Endothelial cell of umbilical vein (primary cell): ENCODE measurements at regions not wholly inside any gene's neighbourhood (a gene's known extent, or its start where the extent isn't known, plus 50 kb on each side); places are given as distances from the start of the nearest gene placed in this dataset.

Experiments used
- BruUV-seq: library from RNA; stranded (reverse); fragments of 400-500 nt; replicated peaks from 2 replicates; lab custom pipeline; 2021; lab: Mats Ljungman, UMichigan
- CTCF ChIA-PET: fragments of 300-600, 350-600 bp; sonication (Branson Sonifier 250); formaldehyde crosslinking; loops from one replicate; lab custom pipeline; 2021; ENCODE audit warnings: antibody characterized with exemption, inconsistent platforms; lab: Charles Lee
- POLR2A ChIA-PET: fragments of 300-600, 350-600 bp; sonication (Branson Sonifier 250); formaldehyde crosslinking; loops from one replicate; lab custom pipeline; 2021; ENCODE audit warnings: antibody characterized with exemption, inconsistent platforms; lab: Charles Lee
- DNase-seq: peaks from one replicate; pipeline ENCODE4 v3.0.0-alpha.2; 2011; ENCODE audit warnings: low read depth, low spot score
- FAIRE-seq: peaks from 2 replicates; lab custom pipeline; 2011; peaks lifted over from hg19 to GRCh38; lab: Jason Lieb, UNC
- H2AFZ ChIP-seq: 2 replicates; pipeline ENCODE4 v1.6.0; 2012; ENCODE audit warnings: low read depth, low read length, control low read depth, inconsistent platforms
- H3K27ac ChIP-seq: 2 replicates; pipeline ENCODE4 v1.5.1; 2011; ENCODE audit warnings: low read depth, mild to moderate bottlenecking, control low read depth, low read length, moderate library complexity; ENCODE audit not compliant: insufficient read depth
- H3K27me3 ChIP-seq, 2 experiments: 2 replicates each; pipeline versions ENCODE4 v1.6.0 to v1.6.1; 2011; ENCODE audit warnings: low read length in 2 of 2, mixed read lengths in 1 of 2; ENCODE audit not compliant: control insufficient read depth in 2 of 2, insufficient read depth in 2 of 2
- H3K36me3 ChIP-seq, 2 experiments: 2 replicates in 1 of 2; 3 replicates in 1 of 2; pipeline ENCODE4 v1.5.1; 2011; ENCODE audit warnings: low read length in 2 of 2, mild to moderate bottlenecking in 1 of 2, moderate library complexity in 1 of 2; ENCODE audit not compliant: control insufficient read depth in 2 of 2, insufficient read depth in 2 of 2; ENCODE audit errors: extremely low read depth in 1 of 2
- H3K4me1 ChIP-seq: 3 replicates; pipeline ENCODE4 v1.5.1; 2011; ENCODE audit warnings: mild to moderate bottlenecking, low read length; ENCODE audit not compliant: control insufficient read depth, insufficient read depth; ENCODE audit errors: extremely low read depth
- H3K4me2 ChIP-seq: 2 replicates; pipeline ENCODE4 v1.6.1; 2011; ENCODE audit warnings: low read length, control low read depth, mixed read lengths; ENCODE audit not compliant: insufficient read depth
- H3K4me3 ChIP-seq, 3 experiments: fragments of 200-600 bp in 1 of 3; sonication (generic), shearing (Covaris generic) in 1 of 3; replicated peaks in 1 of 3; 2 replicates each; pipeline ENCODE4 v1.5.1; 2011 to 2016; ENCODE audit warnings: control low read depth in 3 of 3, low read length in 3 of 3, mild to moderate bottlenecking in 2 of 3, inconsistent platforms in 1 of 3, low read depth in 1 of 3, moderate library complexity in 1 of 3; ENCODE audit not compliant: insufficient read depth in 1 of 3
- H3K79me2 ChIP-seq: 2 replicates; pipeline ENCODE4 v1.6.0; 2012; ENCODE audit warnings: low read length, inconsistent platforms; ENCODE audit not compliant: control insufficient read depth, insufficient read depth
- H3K9ac ChIP-seq: replicated peaks from 2 replicates; pipeline ENCODE3; 2011; ENCODE audit warnings: low read length, control low read depth; ENCODE audit not compliant: insufficient read depth; ENCODE audit errors: extremely low read depth
- H3K9me1 ChIP-seq: replicated peaks from 3 replicates; pipeline ENCODE4 v1.6.0; 2011; ENCODE audit warnings: mild to moderate bottlenecking, low read length; ENCODE audit not compliant: control insufficient read depth, insufficient read depth; ENCODE audit errors: extremely low read depth
- H3K9me3 ChIP-seq: replicated peaks from 2 replicates; pipeline ENCODE4 v1.5.1; 2012; ENCODE audit warnings: low read length, inconsistent platforms; ENCODE audit not compliant: control insufficient read depth, insufficient read depth
- H4K20me1 ChIP-seq: replicated peaks from 2 replicates; pipeline ENCODE3; 2011; ENCODE audit warnings: mild to moderate bottlenecking, low read length; ENCODE audit not compliant: control insufficient read depth, insufficient read depth; ENCODE audit errors: extremely low read depth
- CTCF ChIP-seq, 2 donors: IDR thresholded peaks; 1 replicate in 1 of 2; 2 replicates in 1 of 2; pipeline ENCODE4 v1.5.1; 2011; ENCODE audit warnings: low read length in 2 of 2, mild to moderate bottlenecking in 2 of 2, moderate library complexity in 2 of 2, control low read depth in 1 of 2, inconsistent platforms in 1 of 2, low read depth in 1 of 2; ENCODE audit not compliant: insufficient read depth in 1 of 2; ENCODE audit errors: extremely low read depth in 1 of 2
- EZH2 ChIP-seq: IDR thresholded peaks from 2 replicates; pipeline ENCODE4 v1.6.1; 2012; ENCODE audit warnings: borderline replicate concordance, low read depth, mild to moderate bottlenecking, moderate library complexity, low read length, inconsistent platforms; ENCODE audit not compliant: severe bottlenecking
- FOS ChIP-seq: IDR thresholded peaks from 2 replicates; pipeline ENCODE4 v1.6.1; 2011; ENCODE audit warnings: mild to moderate bottlenecking, low read length, moderate library complexity, borderline replicate concordance; ENCODE audit not compliant: insufficient read depth
- GATA2 ChIP-seq: IDR thresholded peaks from 2 replicates; pipeline ENCODE4 v1.7.0; 2011; ENCODE audit warnings: low read depth, mild to moderate bottlenecking, moderate library complexity, mixed read lengths, low read length; ENCODE audit not compliant: insufficient read length, insufficient read depth
- JUN ChIP-seq: IDR thresholded peaks from 2 replicates; pipeline ENCODE4 v1.6.1; 2011; ENCODE audit warnings: borderline replicate concordance, low read depth; ENCODE audit not compliant: insufficient read length, insufficient read depth
- MAX ChIP-seq: IDR thresholded peaks from 2 replicates; pipeline ENCODE4 v1.6.1; 2011; ENCODE audit not compliant: insufficient read depth, insufficient read length
- MYC ChIP-seq: IDR thresholded peaks from one replicate; pipeline ENCODE4 v1.6.1; 2011; ENCODE audit warnings: mild to moderate bottlenecking, low read depth, low read length
- POLR2A ChIP-seq: IDR thresholded peaks from 2 replicates; pipeline ENCODE4 v1.6.1; 2012; ENCODE audit warnings: low read depth, mild to moderate bottlenecking, control low read depth, low read length
- POLR2AphosphoS5 ChIP-seq: IDR thresholded peaks from 2 replicates; pipeline ENCODE4 v1.6.1; 2012; ENCODE audit warnings: low read depth, mild to moderate bottlenecking, control low read depth, low read length, moderate library complexity; ENCODE audit not compliant: insufficient read depth
- dilution Hi-C: fragments of 300-500 bp; cut with MboI; formaldehyde crosslinking; loops from one replicate; pipeline ENCODE4 v1.15.0; 2019; ENCODE audit warnings: low sequenced_read_pairs; ENCODE audit not compliant: extremely low pct_ligation_motif_present
- intact Hi-C: fragments of 100-400 bp; cut with micrococcal nuclease; formaldehyde crosslinking; loops from one replicate; pipeline ENCODE4 v1.10.0; 2022

- H3K9me3 ChIP-seq: no peaks in the 10 kb centered on the region
- DNase-seq: no peak
- no peaks in the 10 kb centered on the region for H3K4me1 ChIP-seq
- no peaks in the 10 kb centered on the region for H3K79me2 ChIP-seq
- ChIA-PET POLR2A (no interaction called here), CTCF (no interaction called here)
- no TSS peak for BruUV-seq
- no peaks in the 10 kb centered on the region for H3K27me3 ChIP-seq
- dilution Hi-C loops (no loop called here), intact Hi-C loops (no loop called here)
- no peak overlapping the region for H3K4me2 ChIP-seq
- no peak overlapping the region for H2AFZ ChIP-seq
- no peaks in the 10 kb centered on the region for H3K36me3 ChIP-seq
- FAIRE-seq: no peak
- H3K9ac ChIP-seq: no peak overlapping the region
- no peak overlapping the region for H3K27ac ChIP-seq
- H3K9me1 ChIP-seq: no peaks in the 10 kb centered on the region
- TF ChIP-seq MAX (no peak), CTCF (IDR thresholded peaks at IDR 0.05; ENCODE audit: extremely low read depth in 1 of 2, insufficient read depth in 1 of 2, low read depth in 1 of 2, low read length in 2 of 2) (no peak), POLR2AphosphoS5 (no peak), JUN (no peak), POLR2A (no peak), GATA2 (no peak), FOS (no peak), MYC (no peak), EZH2 (no peak)
- H4K20me1 ChIP-seq: no peaks in the 10 kb centered on the region
- H3K4me3 ChIP-seq: no peak overlapping the region
These were observed 315.8 kb downstream of the TEX29 start for GRCh38 chr13:111636271-111636670.
